ENCODE measurements at regions not wholly inside any gene's neighbourhood (a gene's known extent, or its start where the extent isn't known, plus 50 kb on each side); places are given as distances from the start of the nearest gene placed in this dataset.
"Not testable (repeated sequence)": the region's sequence is repeated elsewhere in the genome, so short reads cannot be mapped to it uniquely, and the experiment has no call there.

GRCh38 chr14:48373981-48374380 is 698.6 kb upstream of the MDGA2 start:
- no peaks in the 10 kb centered on the region for H3K27me3 Mint-ChIP-seq
- H3K4me1 Mint-ChIP-seq = no peaks in the 10 kb centered on the region
- no peak overlapping the region for H3K27ac Mint-ChIP-seq
- no peak overlapping the region for H3K4me3 Mint-ChIP-seq
- no peaks in the 10 kb centered on the region for H3K9me3 Mint-ChIP-seq
- POLR2A ChIA-PET = no interaction called here
- DNase-seq (no peak), ATAC-seq (ENCODE audit: low read depth) (no peak)
- no peaks in the 10 kb centered on the region for H3K36me3 Mint-ChIP-seq

- Mint-ChIP-seq H3K36me3 (no peaks in the 10 kb centered on the region), H3K4me1 (no peaks in the 10 kb centered on the region), H3K9me3 (no peaks in the 10 kb centered on the region), H3K27me3 (no peaks in the 10 kb centered on the region), H3K27ac (no peak overlapping the region), H3K4me3 (no peak overlapping the region)
- POLR2A ChIA-PET = no interaction called here
- ATAC-seq (ENCODE audit: low read depth) = no peak
- DNase-seq = no peak
These were observed 675.6 kb upstream of the MDGA2 start for GRCh38 chr14:48350971-48351370.

GRCh38 chr14:48349689-48350088 is 674.3 kb upstream of the MDGA2 start:
- Mint-ChIP-seq H3K4me3 (no peak overlapping the region), H3K4me1 (no peaks in the 10 kb centered on the region), H3K36me3 (no peaks in the 10 kb centered on the region), H3K27me3 (no peaks in the 10 kb centered on the region), H3K9me3 (no peaks in the 10 kb centered on the region), H3K27ac (no peak overlapping the region)
- ATAC-seq (ENCODE audit: low read depth) (no peak), DNase-seq (no peak)
- POLR2A ChIA-PET = no interaction called here

- Mint-ChIP-seq H3K4me3 (no peak overlapping the region), H3K36me3 (no peaks in the 10 kb centered on the region), H3K27me3 (no peaks in the 10 kb centered on the region), H3K9me3 (peaks cover 8% of the 10 kb centered on the region), H3K27ac (no peak overlapping the region), H3K4me1 (no peaks in the 10 kb centered on the region)
- POLR2A ChIA-PET = no interaction called here
- no peak for ATAC-seq (ENCODE audit: low read depth)
- no peak for DNase-seq
These were observed 665.7 kb upstream of the MDGA2 start for GRCh38 chr14:48341069-48341468.

- Mint-ChIP-seq H3K36me3 (no peaks in the 10 kb centered on the region), H3K4me1 (no peaks in the 10 kb centered on the region), H3K27ac (no peak overlapping the region), H3K9me3 (peaks cover 6% of the 10 kb centered on the region), H3K4me3 (no peak overlapping the region), H3K27me3 (no peaks in the 10 kb centered on the region)
- no peak for DNase-seq
- ATAC-seq (ENCODE audit: low read depth) = no peak
- POLR2A ChIA-PET = no interaction called here
These were observed 658.0 kb upstream of the MDGA2 start for GRCh38 chr14:48333221-48333920.

- Mint-ChIP-seq H3K4me3 (no peak overlapping the region), H3K9me3 (peaks cover 2% of the 10 kb centered on the region), H3K27ac (no peak overlapping the region), H3K36me3 (no peaks in the 10 kb centered on the region), H3K4me1 (no peaks in the 10 kb centered on the region), H3K27me3 (no peaks in the 10 kb centered on the region)
- POLR2A ChIA-PET = no interaction called here
- ATAC-seq (ENCODE audit: low read depth) (no peak), DNase-seq (no peak)
These were observed 656.0 kb upstream of the MDGA2 start for GRCh38 chr14:48331421-48331820.

GRCh38 chr14:48325486-48325885 is 650.1 kb upstream of the MDGA2 start:
- ATAC-seq (ENCODE audit: low read depth) = no peak
- Mint-ChIP-seq H3K27me3 (no peaks in the 10 kb centered on the region), H3K27ac (no peak overlapping the region), H3K4me3 (no peak overlapping the region), H3K4me1 (no peaks in the 10 kb centered on the region), H3K36me3 (no peaks in the 10 kb centered on the region), H3K9me3 (peaks cover 2% of the 10 kb centered on the region)
- DNase-seq = no peak
- POLR2A ChIA-PET = no interaction called here

- Mint-ChIP-seq H3K4me1 (no peaks in the 10 kb centered on the region), H3K36me3 (no peaks in the 10 kb centered on the region), H3K9me3 (peaks cover 2% of the 10 kb centered on the region), H3K4me3 (no peak overlapping the region), H3K27me3 (no peaks in the 10 kb centered on the region), H3K27ac (no peak overlapping the region)
- ATAC-seq (ENCODE audit: low read depth) = no peak
- POLR2A ChIA-PET = no interaction called here
- DNase-seq = no peak
These were observed 648.3 kb upstream of the MDGA2 start for GRCh38 chr14:48323665-48324064.

GRCh38 chr14:48319823-48320222 is 644.4 kb upstream of the MDGA2 start:
- H3K4me1 Mint-ChIP-seq = no peaks in the 10 kb centered on the region

GRCh38 chr14:48304729-48305128 is 629.3 kb upstream of the MDGA2 start:
- Mint-ChIP-seq H3K36me3 (no peaks in the 10 kb centered on the region), H3K9me3 (peaks cover 2% of the 10 kb centered on the region), H3K27ac (no peak overlapping the region), H3K4me1 (no peaks in the 10 kb centered on the region), H3K27me3 (no peaks in the 10 kb centered on the region), H3K4me3 (no peak overlapping the region)
- no peak for DNase-seq
- POLR2A ChIA-PET = no interaction called here
- ATAC-seq (ENCODE audit: low read depth) = no peak

More at GRCh38 chr14:48319823-48320222, 644.4 kb upstream of the MDGA2 start:
- Mint-ChIP-seq H3K36me3 (no peaks in the 10 kb centered on the region), H3K27me3 (no peaks in the 10 kb centered on the region), H3K27ac (no peak overlapping the region), H3K4me3 (no peak overlapping the region), H3K9me3 (peaks cover 5% of the 10 kb centered on the region)
- no peak for ATAC-seq (ENCODE audit: low read depth)
- no peak for DNase-seq
- POLR2A ChIA-PET = no interaction called here

GRCh38 chr14:48289701-48290100 is 614.3 kb upstream of the MDGA2 start:
- Mint-ChIP-seq H3K27ac (no peak overlapping the region), H3K27me3 (no peaks in the 10 kb centered on the region), H3K4me3 (no peak overlapping the region), H3K4me1 (no peaks in the 10 kb centered on the region), H3K36me3 (no peaks in the 10 kb centered on the region), H3K9me3 (peaks cover 8% of the 10 kb centered on the region)
- POLR2A ChIA-PET = no interaction called here
- ATAC-seq (ENCODE audit: low read depth) (no peak), DNase-seq (no peak)

GRCh38 chr14:48285217-48285616 is 609.8 kb upstream of the MDGA2 start:
- DNase-seq; H3K27ac Mint-ChIP-seq; H3K4me3 Mint-ChIP-seq; H3K9me3 Mint-ChIP-seq; ATAC-seq (ENCODE audit: low read depth); H3K36me3 Mint-ChIP-seq; H3K4me1 Mint-ChIP-seq; POLR2A ChIA-PET; H3K27me3 Mint-ChIP-seq: not testable (repeated sequence)

- POLR2A ChIA-PET = no interaction called here
- H3K4me1 Mint-ChIP-seq = no peaks in the 10 kb centered on the region
- H3K27me3 Mint-ChIP-seq = no peaks in the 10 kb centered on the region
- no peaks in the 10 kb centered on the region for H3K36me3 Mint-ChIP-seq
- H3K9me3 Mint-ChIP-seq = no peaks in the 10 kb centered on the region
- H3K4me3 Mint-ChIP-seq = no peak overlapping the region
- H3K27ac Mint-ChIP-seq = no peak overlapping the region
- ATAC-seq (ENCODE audit: low read depth) (no peak), DNase-seq (no peak)
These were observed 599.9 kb upstream of the MDGA2 start for GRCh38 chr14:48275301-48275700.

GRCh38 chr14:48274826-48275225 is 599.4 kb upstream of the MDGA2 start:
- H3K4me1 Mint-ChIP-seq = no peaks in the 10 kb centered on the region
- DNase-seq = no peak
- POLR2A ChIA-PET = no interaction called here
- no peaks in the 10 kb centered on the region for H3K36me3 Mint-ChIP-seq
- H3K4me3 Mint-ChIP-seq = no peak overlapping the region
- no peak for ATAC-seq (ENCODE audit: low read depth)
- no peaks in the 10 kb centered on the region for H3K9me3 Mint-ChIP-seq
- no peaks in the 10 kb centered on the region for H3K27me3 Mint-ChIP-seq
- no peak overlapping the region for H3K27ac Mint-ChIP-seq

- POLR2A ChIA-PET; H3K4me1 Mint-ChIP-seq; H3K4me3 Mint-ChIP-seq; ATAC-seq (ENCODE audit: low read depth); H3K27ac Mint-ChIP-seq; H3K9me3 Mint-ChIP-seq; H3K36me3 Mint-ChIP-seq; H3K27me3 Mint-ChIP-seq; DNase-seq: not testable (repeated sequence)
These were observed 592.5 kb upstream of the MDGA2 start for GRCh38 chr14:48267926-48268325.

Data from activated naive CD8-positive, alpha-beta T cell treated with anti-CD3 and anti-CD28 coated beads, Interleukin-2, amount 10 ng/mL, durations not matched to agents 7 days and 5 days (primary cell).